ENCODE measurements at regions not wholly inside any gene's neighbourhood (a gene's known extent, or its start where the extent isn't known, plus 50 kb on each side); places are given as distances from the start of the nearest gene placed in this dataset.

DNA sequence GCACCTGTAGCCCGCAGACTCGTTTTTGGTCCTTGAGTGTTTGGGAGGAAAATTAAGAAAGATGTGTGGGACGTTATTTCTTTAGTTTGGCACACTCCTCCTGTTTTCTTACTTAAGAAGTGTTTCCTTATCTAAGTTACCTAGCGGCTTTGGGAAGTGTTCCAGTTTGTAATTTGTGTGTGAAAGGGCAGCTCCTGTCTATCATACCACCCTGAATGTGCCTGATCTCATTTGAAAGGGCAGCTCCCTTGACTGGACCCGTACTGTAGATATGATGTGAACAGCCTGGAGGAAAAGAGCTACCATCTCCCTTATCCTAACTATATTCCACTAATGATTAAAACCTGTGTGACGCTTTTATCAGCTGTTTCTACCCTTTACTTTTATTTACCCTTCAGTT, 314.3 kb downstream of the CHRM3 start:
- TF ChIP-seq, protein P1, sequence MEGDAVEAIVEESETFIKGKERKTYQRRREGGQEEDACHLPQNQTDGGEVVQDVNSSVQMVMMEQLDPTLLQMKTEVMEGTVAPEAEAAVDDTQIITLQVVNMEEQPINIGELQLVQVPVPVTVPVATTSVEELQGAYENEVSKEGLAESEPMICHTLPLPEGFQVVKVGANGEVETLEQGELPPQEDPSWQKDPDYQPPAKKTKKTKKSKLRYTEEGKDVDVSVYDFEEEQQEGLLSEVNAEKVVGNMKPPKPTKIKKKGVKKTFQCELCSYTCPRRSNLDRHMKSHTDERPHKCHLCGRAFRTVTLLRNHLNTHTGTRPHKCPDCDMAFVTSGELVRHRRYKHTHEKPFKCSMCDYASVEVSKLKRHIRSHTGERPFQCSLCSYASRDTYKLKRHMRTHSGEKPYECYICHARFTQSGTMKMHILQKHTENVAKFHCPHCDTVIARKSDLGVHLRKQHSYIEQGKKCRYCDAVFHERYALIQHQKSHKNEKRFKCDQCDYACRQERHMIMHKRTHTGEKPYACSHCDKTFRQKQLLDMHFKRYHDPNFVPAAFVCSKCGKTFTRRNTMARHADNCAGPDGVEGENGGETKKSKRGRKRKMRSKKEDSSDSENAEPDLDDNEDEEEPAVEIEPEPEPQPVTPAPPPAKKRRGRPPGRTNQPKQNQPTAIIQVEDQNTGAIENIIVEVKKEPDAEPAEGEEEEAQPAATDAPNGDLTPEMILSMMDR (conservative IDR thresholded peaks at IDR 0.05; ENCODE audit: low read depth in 2 of 2): no peak
- no peak for TF ChIP-seq POLR2AphosphoS5 (IDR thresholded peaks at IDR 0.05; ENCODE audit: low read depth)

Data from GM23338 (cell line).